HG03565 (cell line): ENCODE measurements at regions not wholly inside any gene's neighbourhood (a gene's known extent, or its start where the extent isn't known, plus 50 kb on each side); places are given as distances from the start of the nearest gene placed in this dataset.
"Not testable (repeated sequence)": the region's sequence is repeated elsewhere in the genome, so short reads cannot be mapped to it uniquely, and the experiment has no call there.

ENCODE experiments used
- ATAC-seq: cut with Tn5 transposase; IDR thresholded peaks from one replicate; pipeline ENCODE4 v1.9.1; 2021; ENCODE audit warnings: mild to moderate bottlenecking, moderate library complexity; ENCODE audit not compliant: unreplicated experiment

DNA sequence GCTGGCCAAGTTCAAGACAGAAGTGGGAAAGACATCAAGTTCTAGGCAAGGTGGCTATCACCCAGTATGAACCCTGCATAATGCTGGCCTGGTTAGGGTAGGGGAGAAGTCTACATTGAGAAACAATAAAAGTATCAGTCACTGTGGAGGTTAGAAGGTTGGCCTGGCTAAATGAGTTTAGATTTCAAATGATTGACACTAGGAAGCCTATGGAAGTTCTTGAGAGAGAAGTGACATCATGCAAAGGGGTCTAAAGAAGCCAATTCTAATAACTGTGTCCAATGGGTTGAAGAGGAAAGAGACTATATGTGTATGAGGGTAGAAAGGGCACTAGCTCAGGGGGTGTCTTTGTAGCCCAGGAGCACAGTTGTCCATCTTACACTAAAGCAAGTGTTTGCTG is 98.5 kb upstream of the MBIP start:
- ATAC-seq = no peak

DNA sequence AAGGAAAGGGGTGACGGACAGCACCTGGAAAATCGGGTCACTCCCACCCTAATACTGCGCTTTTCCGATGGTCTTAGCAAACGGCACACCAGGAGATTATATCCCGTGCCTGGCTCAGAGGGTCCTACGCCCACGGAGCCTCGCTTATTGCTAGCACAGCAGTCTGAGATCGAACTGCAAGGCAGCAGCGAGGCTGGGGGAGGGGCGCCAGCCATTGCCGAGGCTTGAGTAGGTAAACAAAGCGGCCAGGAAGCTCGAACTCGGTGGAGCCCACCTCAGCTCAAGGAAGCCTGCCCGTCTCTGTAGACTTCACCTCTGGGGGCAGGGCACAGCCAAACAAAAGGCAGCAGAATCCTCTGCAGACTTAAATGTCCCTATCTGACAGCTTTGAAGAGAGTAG is 91.5 kb upstream of the MBIP start:
- not testable (repeated sequence) for ATAC-seq

DNA sequence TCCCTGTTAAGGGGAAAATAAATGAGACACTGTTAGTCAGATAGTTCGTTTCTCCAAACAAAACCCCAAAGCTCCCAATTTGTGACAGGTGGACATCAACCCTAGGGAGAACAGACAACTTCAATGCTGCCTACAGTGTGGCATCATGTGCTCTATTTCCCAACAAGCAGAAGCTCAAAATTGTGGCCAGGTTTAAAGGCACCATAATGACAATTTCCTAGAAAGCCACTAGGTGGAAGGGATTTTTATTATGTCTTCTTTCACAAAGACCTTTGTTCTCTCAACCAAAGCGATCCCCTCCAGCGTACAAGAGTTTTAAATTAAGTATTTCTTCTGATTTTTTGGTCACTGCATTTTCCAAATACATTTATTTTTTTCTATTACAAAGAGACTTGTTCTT is 88.0 kb upstream of the MBIP start:
- no peak for ATAC-seq

DNA sequence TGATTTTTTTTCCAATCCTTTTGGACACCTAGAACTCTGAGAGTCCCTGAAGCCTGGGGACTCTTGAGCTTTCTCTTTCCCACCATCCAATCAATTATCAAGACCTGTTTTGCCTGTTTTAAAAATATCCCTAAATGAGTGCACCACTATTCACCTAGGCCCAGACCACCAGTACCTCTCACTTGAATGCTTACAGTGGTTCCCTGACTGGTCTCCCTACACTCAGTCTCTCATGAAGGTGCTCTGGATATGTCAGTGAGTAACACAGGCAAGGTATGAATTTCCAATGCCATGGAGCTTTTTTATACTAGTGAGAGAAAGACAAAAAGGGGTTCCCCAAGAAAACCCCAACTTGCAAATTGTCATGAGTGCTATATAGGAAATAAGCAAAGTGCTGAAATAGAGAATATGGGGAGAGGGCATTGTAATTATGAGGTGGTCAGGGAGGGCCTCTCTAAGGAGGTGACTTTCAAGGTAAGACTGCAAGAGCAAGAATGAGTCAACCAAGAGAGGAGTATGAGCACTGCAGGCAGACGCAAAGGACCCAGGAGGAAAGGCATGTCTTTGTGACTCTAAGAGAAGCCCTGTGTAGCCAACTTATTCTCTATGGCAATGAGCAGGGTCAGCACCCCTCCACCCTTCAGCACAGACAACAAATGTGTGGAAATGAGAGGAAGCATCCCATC is 85.3 kb upstream of the MBIP start:
- ATAC-seq = no peak

DNA sequence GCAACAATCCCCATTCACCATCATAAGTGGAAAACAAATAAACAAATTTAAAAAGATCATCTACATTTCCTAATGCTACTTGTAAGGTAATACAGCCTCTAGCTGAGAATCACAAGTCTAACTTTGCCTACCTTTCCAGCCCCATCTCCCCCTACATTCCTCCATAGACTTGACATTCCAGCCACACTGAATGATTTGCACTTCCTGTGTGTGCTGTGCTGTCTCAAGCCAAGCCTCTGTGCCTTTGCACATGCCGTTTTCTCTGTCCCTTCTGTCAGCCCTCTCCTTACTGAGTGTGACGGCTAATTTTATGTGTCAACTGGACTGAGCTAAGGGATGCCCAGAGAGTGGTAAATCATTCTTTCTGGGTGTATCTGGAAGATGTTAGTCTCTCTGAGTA is 82.4 kb upstream of the MBIP start:
- no peak for ATAC-seq

DNA sequence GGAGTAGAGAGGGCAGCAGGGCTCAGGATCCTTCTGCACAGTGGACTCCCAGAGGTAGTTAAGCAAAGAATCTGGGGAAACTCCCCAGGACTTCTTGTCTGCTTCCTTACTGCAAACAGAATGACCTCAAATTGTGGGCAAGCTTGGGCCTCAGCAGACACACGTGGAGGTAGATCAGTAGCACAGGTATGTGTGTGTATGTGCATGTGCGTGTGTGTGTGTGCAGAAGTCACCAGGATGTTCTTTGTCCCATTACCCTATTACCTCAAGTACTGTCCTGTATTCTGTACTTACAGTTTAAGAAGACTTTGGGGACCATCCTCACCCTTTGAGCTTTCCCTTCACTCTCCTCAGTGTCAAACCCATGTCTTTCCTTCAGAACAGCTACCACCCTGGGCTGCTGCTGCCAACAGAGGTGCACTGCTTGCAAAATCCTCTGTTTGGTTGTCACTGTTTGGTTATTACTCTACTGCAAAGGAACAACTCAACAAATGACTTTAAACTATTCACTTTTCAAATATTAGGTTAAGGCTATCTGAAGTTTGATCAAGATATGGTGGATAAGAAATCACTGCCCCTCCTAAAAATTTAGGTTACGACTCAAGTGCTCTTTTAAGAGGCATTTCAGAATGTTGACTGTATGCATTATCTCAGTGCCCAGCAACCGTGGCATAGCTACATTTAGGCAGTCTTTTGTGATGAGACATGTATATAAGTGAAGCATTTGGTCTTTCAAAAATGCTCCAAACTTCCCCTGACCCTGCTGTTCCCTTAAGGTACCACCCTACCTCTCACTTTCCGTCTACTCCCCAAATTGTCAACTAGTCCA is 78.2 kb upstream of the MBIP start:
- no peak for ATAC-seq

DNA sequence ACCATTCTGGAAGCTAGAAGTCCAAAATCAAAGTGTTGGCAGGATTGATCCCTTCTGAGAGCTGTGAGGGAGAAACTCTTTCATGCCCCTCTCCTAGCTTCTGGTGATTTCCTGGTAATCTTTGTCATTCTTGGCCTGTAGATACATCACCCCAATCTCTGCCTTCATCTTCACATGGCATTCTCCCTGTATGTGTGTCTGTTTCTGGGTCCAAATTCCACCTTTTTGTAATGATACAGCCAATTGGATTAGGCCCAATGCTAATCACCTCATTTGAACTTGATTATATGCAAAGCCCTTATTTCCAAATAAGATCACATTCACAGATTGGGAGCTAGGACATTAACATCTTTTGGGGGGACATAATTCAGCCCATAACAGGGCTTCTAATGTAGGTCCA is 76.9 kb upstream of the MBIP start:
- ATAC-seq = no peak

DNA sequence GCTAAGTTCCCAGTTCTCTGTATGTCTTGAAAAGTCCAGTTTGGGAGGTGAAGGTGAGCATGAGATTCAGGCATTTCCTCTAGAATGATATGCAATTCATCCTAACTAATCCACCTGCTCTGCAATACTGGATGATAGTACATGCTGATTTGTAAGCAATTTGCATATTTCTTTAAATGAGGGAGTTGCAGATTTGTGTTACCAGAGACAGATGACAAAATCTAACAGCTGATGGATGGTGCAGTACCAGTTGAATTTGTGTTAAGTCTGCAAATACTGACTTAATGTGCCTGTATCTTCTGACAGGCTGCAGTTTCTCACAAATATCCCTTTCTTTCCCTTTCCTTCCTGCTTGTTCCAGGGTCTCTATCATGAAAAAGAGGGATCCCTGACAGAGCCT is 76.4 kb upstream of the MBIP start:
- no peak for ATAC-seq

DNA sequence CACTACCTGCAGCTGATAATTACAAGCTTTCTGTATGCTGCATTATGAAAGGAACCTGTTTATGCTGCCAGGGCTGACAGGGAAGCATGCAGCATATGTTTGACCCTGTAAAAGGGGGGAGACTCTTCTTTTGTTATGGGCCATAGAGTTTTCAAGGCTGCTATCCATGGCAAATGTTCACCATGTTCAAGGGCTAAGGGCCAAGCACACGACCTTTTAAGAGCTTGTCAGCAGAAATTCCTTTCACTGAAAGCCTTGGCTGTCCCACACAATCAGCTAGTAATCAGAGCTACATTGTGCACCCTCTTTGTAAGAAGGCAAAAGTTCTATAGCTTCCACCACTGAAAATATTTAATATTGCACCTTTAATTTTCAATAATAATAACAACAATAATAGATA is 74.2 kb upstream of the MBIP start:
- no peak for ATAC-seq

DNA sequence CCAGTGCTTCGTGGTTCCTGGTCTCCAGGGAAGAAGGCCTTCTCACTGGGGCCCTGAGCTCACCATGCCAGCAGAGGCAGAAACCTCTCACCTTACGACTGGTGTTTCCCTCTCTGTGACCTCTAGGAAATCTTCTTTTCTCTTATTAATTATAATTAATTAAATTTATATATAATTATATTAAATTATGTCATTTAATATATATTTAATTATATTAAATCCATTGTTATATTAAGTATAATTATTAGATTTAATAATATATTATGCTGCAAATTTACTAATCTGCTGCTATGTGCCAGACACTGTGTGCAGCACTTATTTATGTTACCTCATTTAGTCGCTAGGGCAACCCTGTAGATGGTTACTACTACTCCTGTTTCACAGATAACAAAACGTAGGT is 70.3 kb upstream of the MBIP start:
- no peak for ATAC-seq

DNA sequence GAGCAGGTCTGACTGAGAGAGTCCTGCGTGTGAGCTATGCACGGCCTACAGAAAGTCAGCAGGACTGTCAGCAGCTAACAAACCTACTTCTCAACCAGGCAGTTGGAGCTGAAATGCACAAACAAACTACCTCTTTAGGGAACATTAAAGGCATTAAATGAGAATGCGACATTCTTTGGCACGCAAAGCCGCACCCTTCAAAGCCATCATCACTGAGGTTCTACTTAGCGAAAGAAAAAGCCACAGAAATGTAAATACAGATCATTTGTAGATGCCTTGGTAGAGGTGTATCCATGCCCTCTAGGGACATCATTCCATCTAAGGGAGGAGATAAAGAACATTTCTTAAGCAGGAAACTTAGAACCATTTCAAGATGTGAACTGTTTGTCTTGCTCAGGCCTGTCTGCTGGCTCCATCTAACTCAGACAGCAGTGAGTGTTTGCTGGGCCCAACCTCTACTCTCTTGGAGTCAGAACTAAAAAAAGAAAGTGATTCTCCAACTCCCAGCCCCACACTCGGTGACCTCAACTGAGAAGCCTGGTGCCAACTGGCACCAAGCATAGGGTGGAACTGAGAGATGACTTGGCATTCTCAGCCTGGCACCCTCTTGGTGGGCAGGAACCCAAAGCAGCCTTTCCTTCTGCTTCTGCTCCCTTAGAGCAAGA is 63.5 kb upstream of the MBIP start:
- no peak for ATAC-seq

DNA sequence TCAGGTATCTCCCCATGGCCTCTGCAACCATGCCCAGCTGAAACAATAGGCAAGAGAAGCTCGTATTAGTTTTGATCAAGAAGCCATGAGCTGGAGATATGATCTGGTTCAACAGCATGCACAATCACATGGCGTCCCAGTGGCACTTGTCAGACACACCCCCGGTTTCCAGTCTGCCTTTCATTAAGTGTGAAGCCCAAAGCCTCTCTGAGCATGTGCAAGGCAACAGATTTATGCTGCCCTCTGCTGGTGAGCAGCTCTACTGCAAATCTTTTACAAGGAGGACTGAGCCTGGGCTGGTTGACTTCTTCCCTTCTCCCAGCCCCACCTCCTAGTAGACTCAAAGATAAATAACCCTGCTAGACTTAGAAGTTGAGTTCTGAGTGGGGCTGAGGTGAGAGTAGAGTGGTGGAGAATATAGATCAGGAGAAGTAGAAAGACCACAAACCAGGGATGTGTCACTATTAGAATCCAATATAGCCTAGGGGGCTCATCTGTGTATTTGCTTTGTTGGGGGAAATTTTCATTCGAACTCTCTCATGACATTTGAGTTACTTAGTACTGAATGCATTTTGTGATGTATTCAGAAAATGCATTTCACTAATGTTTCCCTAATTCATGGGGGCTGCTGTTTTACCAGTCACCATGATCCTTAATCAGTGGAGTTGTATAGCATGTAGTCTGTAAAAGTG is 53.7 kb upstream of the MBIP start:
- ATAC-seq = peak; percentile 96
